ENCODE measurements at regions not wholly inside any gene's neighbourhood (a gene's known extent, or its start where the extent isn't known, plus 50 kb on each side); places are given as distances from the start of the nearest gene placed in this dataset.
"Not testable (repeated sequence)": the region's sequence is repeated elsewhere in the genome, so short reads cannot be mapped to it uniquely, and the experiment has no call there.

GRCh38 chr9:85487872-85488271, 253.9 kb downstream of the AGTPBP1 start:
- in situ Hi-C loops (cut with MboI; ENCODE audit: low sequenced_read_pairs), result no loop called here

- in situ Hi-C loops (cut with MboI; ENCODE audit: low sequenced_read_pairs), result no loop called here
Measured at GRCh38 chr9:85484235-85484634, 257.5 kb downstream of the AGTPBP1 start.

GRCh38 chr9:85483208-85483607, 258.5 kb downstream of the AGTPBP1 start:
- in situ Hi-C loops (cut with MboI; ENCODE audit: low sequenced_read_pairs), result no loop called here

- in situ Hi-C loops (cut with MboI; ENCODE audit: low sequenced_read_pairs), result no loop called here
Measured at GRCh38 chr9:85479305-85479704, 262.4 kb downstream of the AGTPBP1 start.

GRCh38 chr9:85478847-85479246, 262.9 kb downstream of the AGTPBP1 start:
- in situ Hi-C loops (cut with MboI; ENCODE audit: low sequenced_read_pairs), result no loop called here

GRCh38 chr9:85474896-85475295, 266.9 kb downstream of the AGTPBP1 start:
- in situ Hi-C loops (cut with MboI; ENCODE audit: low sequenced_read_pairs), result not testable (repeated sequence)

GRCh38 chr9:85471791-85472190, 270.0 kb downstream of the AGTPBP1 start:
- in situ Hi-C loops (cut with MboI; ENCODE audit: low sequenced_read_pairs), result no loop called here

- in situ Hi-C loops (cut with MboI; ENCODE audit: low sequenced_read_pairs), result no loop called here
Measured at GRCh38 chr9:85469041-85469440, 272.7 kb downstream of the AGTPBP1 start.

GRCh38 chr9:85466834-85467233, 274.9 kb downstream of the AGTPBP1 start:
- in situ Hi-C loops (cut with MboI; ENCODE audit: low sequenced_read_pairs), result no loop called here

- in situ Hi-C loops (cut with MboI; ENCODE audit: low sequenced_read_pairs), result not testable (repeated sequence)
Measured at GRCh38 chr9:85458114-85458864, 283.5 kb downstream of the AGTPBP1 start.

GRCh38 chr9:85453850-85454249, 287.9 kb downstream of the AGTPBP1 start:
- in situ Hi-C loops (cut with MboI; ENCODE audit: low sequenced_read_pairs), result no loop called here

GRCh38 chr9:85452841-85453240, 288.9 kb downstream of the AGTPBP1 start:
- in situ Hi-C loops (cut with MboI; ENCODE audit: low sequenced_read_pairs), result no loop called here

GRCh38 chr9:85451680-85452079, 290.1 kb downstream of the AGTPBP1 start:
- in situ Hi-C loops (cut with MboI; ENCODE audit: low sequenced_read_pairs), result no loop called here

- in situ Hi-C loops (cut with MboI; ENCODE audit: low sequenced_read_pairs), result no loop called here
Measured at GRCh38 chr9:85445887-85446286, 295.9 kb downstream of the AGTPBP1 start.

GRCh38 chr9:85444243-85444642, 297.5 kb downstream of the AGTPBP1 start:
- in situ Hi-C loops (cut with MboI; ENCODE audit: low sequenced_read_pairs), result no loop called here

- in situ Hi-C loops (cut with MboI; ENCODE audit: low sequenced_read_pairs), result no loop called here
Measured at GRCh38 chr9:85443190-85443598, 298.6 kb downstream of the AGTPBP1 start.

GRCh38 chr9:85439791-85440190, 302.0 kb downstream of the AGTPBP1 start:
- in situ Hi-C loops (cut with MboI; ENCODE audit: low sequenced_read_pairs), result no loop called here

GRCh38 chr9:85433956-85434355, 307.8 kb downstream of the AGTPBP1 start:
- in situ Hi-C loops (cut with MboI; ENCODE audit: low sequenced_read_pairs), result not testable (repeated sequence)

GRCh38 chr9:85433551-85433950, 308.2 kb downstream of the AGTPBP1 start:
- in situ Hi-C loops (cut with MboI; ENCODE audit: low sequenced_read_pairs), result not testable (repeated sequence)

GRCh38 chr9:85433046-85433445, 308.7 kb downstream of the AGTPBP1 start:
- in situ Hi-C loops (cut with MboI; ENCODE audit: low sequenced_read_pairs), result no loop called here

- in situ Hi-C loops (cut with MboI; ENCODE audit: low sequenced_read_pairs), result no loop called here
Measured at GRCh38 chr9:85432599-85432998, 309.2 kb downstream of the AGTPBP1 start.

- in situ Hi-C loops (cut with MboI; ENCODE audit: low sequenced_read_pairs), result no loop called here
Measured at GRCh38 chr9:85431339-85432102, 310.2 kb downstream of the AGTPBP1 start.

Measured in HL-60/S4 treated with phorbol 12-myristate 13-acetate at 8.2 ng/mL for 4 days and 3 days (cell line).